ENCODE measurements at regions not wholly inside any gene's neighbourhood (a gene's known extent, or its start where the extent isn't known, plus 50 kb on each side); places are given as distances from the start of the nearest gene placed in this dataset.

- TF ChIP-seq CTCF (IDR thresholded peaks at IDR 0.05): no peak
- no peak for TF ChIP-seq POLR2A (IDR thresholded peaks at IDR 0.05)
Observed at GRCh38 chr21:28663754-28664153, 328.9 kb downstream of the LTN1 start.
